ENCODE measurements at regions not wholly inside any gene's neighbourhood (a gene's known extent, or its start where the extent isn't known, plus 50 kb on each side); places are given as distances from the start of the nearest gene placed in this dataset.

DNA sequence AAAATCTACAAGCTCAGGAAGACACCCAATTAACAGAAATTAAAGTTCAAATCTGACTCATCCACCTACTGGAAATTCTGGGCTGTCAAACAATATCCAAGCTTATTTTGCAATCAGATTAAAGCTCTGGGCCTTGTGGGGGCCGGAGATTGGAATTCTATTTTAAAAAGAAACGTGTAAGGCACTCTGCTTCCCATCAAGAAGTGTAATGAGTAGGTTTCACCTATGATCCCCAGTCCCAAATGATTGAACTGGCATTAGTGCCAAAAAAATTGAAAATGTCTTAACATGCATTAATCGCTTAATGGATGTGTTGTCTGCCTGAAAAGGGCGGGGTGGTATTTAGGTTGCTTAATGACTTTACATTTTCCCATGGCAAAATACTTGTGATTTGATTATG, 542.4 kb upstream of the BTBD3 start:
- TF ChIP-seq TAF1 (IDR thresholded peaks at IDR 0.05; ENCODE audit: borderline replicate concordance, insufficient read depth, low read length) = no peak
- TF ChIP-seq POLR2AphosphoS5 (IDR thresholded peaks at IDR 0.05; ENCODE audit: low read depth, low read length) = no peak
- TF ChIP-seq, protein P1, sequence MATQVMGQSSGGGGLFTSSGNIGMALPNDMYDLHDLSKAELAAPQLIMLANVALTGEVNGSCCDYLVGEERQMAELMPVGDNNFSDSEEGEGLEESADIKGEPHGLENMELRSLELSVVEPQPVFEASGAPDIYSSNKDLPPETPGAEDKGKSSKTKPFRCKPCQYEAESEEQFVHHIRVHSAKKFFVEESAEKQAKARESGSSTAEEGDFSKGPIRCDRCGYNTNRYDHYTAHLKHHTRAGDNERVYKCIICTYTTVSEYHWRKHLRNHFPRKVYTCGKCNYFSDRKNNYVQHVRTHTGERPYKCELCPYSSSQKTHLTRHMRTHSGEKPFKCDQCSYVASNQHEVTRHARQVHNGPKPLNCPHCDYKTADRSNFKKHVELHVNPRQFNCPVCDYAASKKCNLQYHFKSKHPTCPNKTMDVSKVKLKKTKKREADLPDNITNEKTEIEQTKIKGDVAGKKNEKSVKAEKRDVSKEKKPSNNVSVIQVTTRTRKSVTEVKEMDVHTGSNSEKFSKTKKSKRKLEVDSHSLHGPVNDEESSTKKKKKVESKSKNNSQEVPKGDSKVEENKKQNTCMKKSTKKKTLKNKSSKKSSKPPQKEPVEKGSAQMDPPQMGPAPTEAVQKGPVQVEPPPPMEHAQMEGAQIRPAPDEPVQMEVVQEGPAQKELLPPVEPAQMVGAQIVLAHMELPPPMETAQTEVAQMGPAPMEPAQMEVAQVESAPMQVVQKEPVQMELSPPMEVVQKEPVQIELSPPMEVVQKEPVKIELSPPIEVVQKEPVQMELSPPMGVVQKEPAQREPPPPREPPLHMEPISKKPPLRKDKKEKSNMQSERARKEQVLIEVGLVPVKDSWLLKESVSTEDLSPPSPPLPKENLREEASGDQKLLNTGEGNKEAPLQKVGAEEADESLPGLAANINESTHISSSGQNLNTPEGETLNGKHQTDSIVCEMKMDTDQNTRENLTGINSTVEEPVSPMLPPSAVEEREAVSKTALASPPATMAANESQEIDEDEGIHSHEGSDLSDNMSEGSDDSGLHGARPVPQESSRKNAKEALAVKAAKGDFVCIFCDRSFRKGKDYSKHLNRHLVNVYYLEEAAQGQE (IDR thresholded peaks at IDR 0.05; ENCODE audit: insufficient read depth in 1 of 2, low read depth in 2 of 2, low read length in 2 of 2) = no peak
- TF ChIP-seq SIN3A (IDR thresholded peaks at IDR 0.05; ENCODE audit: borderline replicate concordance, insufficient read depth, low read length) = no peak
- TF ChIP-seq FOXP2 (optimal IDR thresholded peaks at IDR 0.05; ENCODE audit: borderline replicate concordance, extremely low read depth, extremely low read length, insufficient read depth) = no peak
